A549 (cell line): ENCODE measurements at regions not wholly inside any gene's neighbourhood (a gene's known extent, or its start where the extent isn't known, plus 50 kb on each side); places are given as distances from the start of the nearest gene placed in this dataset.

Experiments
- ATAC-seq, 2 experiments: fragments of 200-7000 bp in 1 of 2; fragments of >200 bp in 1 of 2; cut with Nextera tagmentation in 1 of 2; cut with Tn5 transposase in 1 of 2; 3 replicates each; pipeline versions ENCODE4 v1.8.0 to v1.9.1; 2018 to 2020; ENCODE audit warnings: mild to moderate bottlenecking in 1 of 2, moderate library complexity in 1 of 2
- CTCF ChIA-PET: fragments of 300-600 bp; sonication (Branson Sonifier 250); formaldehyde crosslinking; extraction: SDS; loops from one replicate; lab custom pipeline; 2021; ENCODE audit warnings: antibody characterized with exemption, inconsistent platforms; lab: Yijun Ruan, JAX
- POLR2A ChIA-PET: fragments of 350-600 bp; formaldehyde crosslinking; extraction: SDS; loops from one replicate; lab custom pipeline; 2021; ENCODE audit warnings: antibody characterized with exemption, inconsistent platforms; lab: Yijun Ruan, JAX
- DNase-seq, 2 experiments: peaks; one replicate each; pipeline versions ENCODE4 v3.0.0 to v3.0.0-alpha.2; 2011 to 2016; ENCODE audit warnings: low read depth in 1 of 2, low spot score in 1 of 2
- FAIRE-seq: peaks from 2 replicates; lab custom pipeline; 2011; peaks lifted over from hg19 to GRCh38; lab: Jason Lieb, UNC
- H3K27ac ChIP-seq, 2 experiments: fragments of >200 bp; sonication (Bioruptor Twin); formaldehyde crosslinking; 3 replicates each; pipeline ENCODE4 v1.5.1; 2016 to 2017
- H3K4me1 ChIP-seq: fragments of >200 bp; sonication (Bioruptor Twin); formaldehyde crosslinking; 3 replicates; pipeline ENCODE4 v1.6.1; 2016
- H3K4me2 ChIP-seq: fragments of >200 bp; sonication (Bioruptor Twin); formaldehyde crosslinking; 3 replicates; pipeline ENCODE4 v1.6.1; 2016
- H3K4me3 ChIP-seq: fragments of >200 bp; sonication (Bioruptor Twin); formaldehyde crosslinking; 3 replicates; pipeline ENCODE4 v1.5.1; 2016
- H3K9me3 ChIP-seq: fragments of >200 bp; sonication (Bioruptor Twin); formaldehyde crosslinking; 3 replicates; pipeline ENCODE4 v1.6.1; 2016
- ATOH8 ChIP-seq: fragments of 250-450 bp; sonication (Bioruptor Pico); IDR thresholded peaks from 2 replicates; pipeline ENCODE4 v1.5.0; 2020; ENCODE audit warnings: low read depth, mild to moderate bottlenecking, moderate library complexity
- CBX2 ChIP-seq: fragments of 200-600 bp; sonication (generic); IDR thresholded peaks from 2 replicates; pipeline ENCODE4 v1.6.1; 2016; ENCODE audit warnings: low read depth, mild to moderate bottlenecking, borderline replicate concordance
- CHD4 ChIP-seq: fragments of 200-600 bp; sonication (generic); IDR thresholded peaks from 2 replicates; pipeline ENCODE4 v1.6.1; 2016; ENCODE audit warnings: antibody characterized with exemption, mild to moderate bottlenecking, borderline replicate concordance
- EHF ChIP-seq: fragments of 250-450 bp; sonication (Bioruptor Pico); IDR thresholded peaks from 2 replicates; pipeline ENCODE4 v1.5.0; 2020; ENCODE audit warnings: mild to moderate bottlenecking
- ELK1 ChIP-seq: fragments of 150-350 bp; IDR thresholded peaks from 2 replicates; pipeline ENCODE4 v1.6.1; 2014; ENCODE audit warnings: low read depth, mild to moderate bottlenecking, low read length
- ESRRA ChIP-seq: fragments of 150-350 bp; IDR thresholded peaks from 2 replicates; pipeline ENCODE4 v1.6.1; 2014; ENCODE audit warnings: mild to moderate bottlenecking, low read length, borderline replicate concordance
- HDAC2 ChIP-seq: fragments of 200-600 bp; sonication (generic); IDR thresholded peaks from 2 replicates; pipeline ENCODE4 v1.6.1; 2016
- HEYL ChIP-seq: fragments of 250-450 bp; sonication (Bioruptor Pico); IDR thresholded peaks from 2 replicates; pipeline ENCODE4 v1.8.0; 2021; ENCODE audit warnings: mild to moderate bottlenecking, moderate library complexity
- HOXA7 ChIP-seq: fragments of 250-450 bp; sonication (Bioruptor Pico); IDR thresholded peaks from 2 replicates; pipeline ENCODE4 v1.5.0; 2020; ENCODE audit warnings: mild to moderate bottlenecking, moderate library complexity
- HOXB5 ChIP-seq: fragments of 250-450 bp; sonication (Bioruptor Pico); IDR thresholded peaks from 2 replicates; pipeline ENCODE4 v1.5.0; 2020; ENCODE audit warnings: mild to moderate bottlenecking, moderate library complexity
- JUNB ChIP-seq: fragments of >200 bp; sonication (Bioruptor Twin); formaldehyde crosslinking; IDR thresholded peaks from 2 replicates; pipeline ENCODE4 v1.6.1; 2016
- KDM5A ChIP-seq: fragments of 200-600 bp; sonication (generic); IDR thresholded peaks from 2 replicates; pipeline ENCODE4 v1.6.1; 2016; ENCODE audit warnings: antibody characterized with exemption, mild to moderate bottlenecking
- MAX ChIP-seq: IDR thresholded peaks from 2 replicates; pipeline ENCODE4 v1.6.1; 2012
- NR3C1 ChIP-seq: fragments of >200 bp; sonication (Bioruptor Twin); formaldehyde crosslinking; IDR thresholded peaks from 3 replicates; pipeline ENCODE4 v1.6.1; 2017
- POLR2A ChIP-seq: IDR thresholded peaks from 2 replicates; pipeline ENCODE4 v1.6.1; 2012; ENCODE audit warnings: mild to moderate bottlenecking, low read length
- RCOR1 ChIP-seq: fragments of 150-350 bp; IDR thresholded peaks from 2 replicates; pipeline ENCODE4 v1.6.1; 2014; ENCODE audit warnings: antibody characterized with exemption, low read length, low read depth
- REST ChIP-seq: fragments of 200-600 bp; sonication (generic); IDR thresholded peaks from 2 replicates; pipeline ENCODE4 v1.6.1; 2016; ENCODE audit warnings: antibody characterized with exemption, mild to moderate bottlenecking, moderate library complexity
- SMC3 ChIP-seq: fragments of >200 bp; sonication (Bioruptor Twin); formaldehyde crosslinking; IDR thresholded peaks from 3 replicates; pipeline ENCODE4 v1.6.1; 2018; ENCODE audit warnings: inconsistent platforms
- SREBF2 ChIP-seq: fragments of 450-650 bp; IDR thresholded peaks from 2 replicates; pipeline ENCODE4 v1.6.1; 2014; ENCODE audit warnings: mild to moderate bottlenecking, moderate library complexity
- TP53 ChIP-seq: fragments of 250-450 bp; sonication (Bioruptor Pico); IDR thresholded peaks from 2 replicates; pipeline ENCODE4 v1.5.0; 2021; ENCODE audit warnings: mild to moderate bottlenecking, moderate library complexity
- ZFP36 ChIP-seq: fragments of 450-650 bp; IDR thresholded peaks from 2 replicates; pipeline ENCODE4 v1.6.1; 2014; ENCODE audit warnings: borderline replicate concordance; ENCODE audit not compliant: partially characterized antibody
- WGBS: methylation state at CpG from one replicate; pipeline ENCODE4 v1.1.6; 2017; ENCODE audit errors: missing lambda C conversion rate; 5-methylcytosine and 5-hydroxymethylcytosine counted together
- TF ChIP-seq, protein P1 (sequence below): fragments of >200 bp; sonication (Bioruptor Twin); formaldehyde crosslinking; IDR thresholded peaks from 3 replicates; pipeline ENCODE4 v1.6.1; 2016
- TF ChIP-seq, protein P2 (sequence below): IDR thresholded peaks from 2 replicates; pipeline ENCODE4 v1.6.1; 2012; ENCODE audit warnings: low read depth, borderline replicate concordance
- TF ChIP-seq, protein P3 (sequence below): fragments of 250-450 bp; sonication (Bioruptor Pico); IDR thresholded peaks from 2 replicates; pipeline ENCODE4 v1.5.0; 2021; ENCODE audit warnings: mild to moderate bottlenecking, moderate library complexity, borderline replicate concordance
- TF ChIP-seq, protein P4 (sequence below): fragments of >200 bp; sonication (Bioruptor Twin); formaldehyde crosslinking; IDR thresholded peaks from 3 replicates; pipeline ENCODE4 v1.5.1; 2016

GRCh38 chr12:42912367-42912766, 322.8 kb upstream of the PRICKLE1 start (continued):
- TF ChIP-seq ESRRA (no peak), CBX2 (no peak), HOXA7 (no peak), HDAC2 (no peak), HOXB5 (CRISPR knock-in tag) (no peak), HEYL (CRISPR knock-in tag) (no peak), SMC3 (no peak), NR3C1 (no peak)
- TF ChIP-seq, protein P1, sequence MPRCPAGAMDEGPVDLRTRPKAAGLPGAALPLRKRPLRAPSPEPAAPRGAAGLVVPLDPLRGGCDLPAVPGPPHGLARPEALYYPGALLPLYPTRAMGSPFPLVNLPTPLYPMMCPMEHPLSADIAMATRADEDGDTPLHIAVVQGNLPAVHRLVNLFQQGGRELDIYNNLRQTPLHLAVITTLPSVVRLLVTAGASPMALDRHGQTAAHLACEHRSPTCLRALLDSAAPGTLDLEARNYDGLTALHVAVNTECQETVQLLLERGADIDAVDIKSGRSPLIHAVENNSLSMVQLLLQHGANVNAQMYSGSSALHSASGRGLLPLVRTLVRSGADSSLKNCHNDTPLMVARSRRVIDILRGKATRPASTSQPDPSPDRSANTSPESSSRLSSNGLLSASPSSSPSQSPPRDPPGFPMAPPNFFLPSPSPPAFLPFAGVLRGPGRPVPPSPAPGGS = no peak

DNA sequence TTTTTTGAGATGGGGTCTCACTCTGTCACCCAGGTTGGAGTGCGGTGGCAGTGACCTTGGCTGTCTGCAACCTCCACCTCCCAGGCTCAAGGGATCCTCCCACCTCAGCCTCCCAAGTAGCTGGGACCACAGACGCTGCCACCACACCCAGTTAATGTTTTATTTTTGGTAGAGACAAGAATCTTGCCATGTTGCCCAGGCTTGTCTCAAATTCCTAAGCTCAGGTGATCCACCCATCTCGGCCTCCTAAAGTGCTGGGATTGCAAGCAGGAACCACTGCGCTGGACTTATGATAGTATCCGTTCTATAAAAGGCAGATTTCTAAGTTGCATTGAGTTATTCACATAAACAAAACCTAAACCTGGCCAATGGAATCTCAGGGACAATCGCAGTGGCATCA, 321.1 kb upstream of the PRICKLE1 start:
- Histone ChIP-seq H3K4me1 (peaks cover 4% of the 10 kb centered on the region; the same call in 2 of the 3 replicates), H3K27ac (no peak overlapping the region), H3K4me3 (no peak overlapping the region), H3K9me3 (no peaks in the 10 kb centered on the region; the same call in 2 of the 3 replicates), H3K4me2 (no peak overlapping the region)
- DNase-seq = no peak
- TF ChIP-seq CHD4 (no peak), ZFP36 (no peak), ESRRA (no peak), POLR2A (no peak), EHF (CRISPR knock-in tag) (no peak), REST (no peak), RCOR1 (no peak), HOXB5 (CRISPR knock-in tag) (no peak), TP53 (CRISPR knock-in tag) (no peak)
- TF ChIP-seq, protein P2, sequence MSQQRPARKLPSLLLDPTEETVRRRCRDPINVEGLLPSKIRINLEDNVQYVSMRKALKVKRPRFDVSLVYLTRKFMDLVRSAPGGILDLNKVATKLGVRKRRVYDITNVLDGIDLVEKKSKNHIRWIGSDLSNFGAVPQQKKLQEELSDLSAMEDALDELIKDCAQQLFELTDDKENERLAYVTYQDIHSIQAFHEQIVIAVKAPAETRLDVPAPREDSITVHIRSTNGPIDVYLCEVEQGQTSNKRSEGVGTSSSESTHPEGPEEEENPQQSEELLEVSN = no peak
- ChIA-PET POLR2A (no interaction called here), CTCF (no interaction called here)
- 15% methylated on average over 5 of the region's 6 CpGs for WGBS
- no peak for FAIRE-seq
- no peak for ATAC-seq

- H3K4me3 ChIP-seq = no peak overlapping the region
- no peak overlapping the region for H3K27ac ChIP-seq
- 44% methylated on average over 6 of the region's 6 CpGs for WGBS
- no peak for DNase-seq
- no peaks in the 10 kb centered on the region for H3K4me1 ChIP-seq
- no peak overlapping the region for H3K4me2 ChIP-seq
- no peak for FAIRE-seq
- ChIA-PET CTCF (no interaction called here), POLR2A (no interaction called here)
- no peak for ATAC-seq
- H3K9me3 ChIP-seq = no peaks in the 10 kb centered on the region; the same call in 2 of the 3 replicates
- TF ChIP-seq TP53 (CRISPR knock-in tag) (no peak), SMC3 (no peak), HOXB5 (CRISPR knock-in tag) (no peak), ELK1 (no peak), ATOH8 (CRISPR knock-in tag) (no peak), MAX (no peak), JUNB (no peak), HOXA7 (no peak), HDAC2 (no peak), KDM5A (no peak), SREBF2 (no peak)
- TF ChIP-seq, protein P3, sequence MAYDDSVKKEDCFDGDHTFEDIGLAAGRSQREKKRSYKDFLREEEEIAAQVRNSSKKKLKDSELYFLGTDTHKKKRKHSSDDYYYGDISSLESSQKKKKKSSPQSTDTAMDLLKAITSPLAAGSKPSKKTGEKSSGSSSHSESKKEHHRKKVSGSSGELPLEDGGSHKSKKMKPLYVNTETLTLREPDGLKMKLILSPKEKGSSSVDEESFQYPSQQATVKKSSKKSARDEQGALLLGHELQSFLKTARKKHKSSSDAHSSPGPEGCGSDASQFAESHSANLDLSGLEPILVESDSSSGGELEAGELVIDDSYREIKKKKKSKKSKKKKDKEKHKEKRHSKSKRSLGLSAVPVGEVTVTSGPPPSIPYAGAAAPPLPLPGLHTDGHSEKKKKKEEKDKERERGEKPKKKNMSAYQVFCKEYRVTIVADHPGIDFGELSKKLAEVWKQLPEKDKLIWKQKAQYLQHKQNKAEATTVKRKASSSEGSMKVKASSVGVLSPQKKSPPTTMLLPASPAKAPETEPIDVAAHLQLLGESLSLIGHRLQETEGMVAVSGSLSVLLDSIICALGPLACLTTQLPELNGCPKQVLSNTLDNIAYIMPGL (CRISPR knock-in tag) = no peak
- TF ChIP-seq, protein P4, sequence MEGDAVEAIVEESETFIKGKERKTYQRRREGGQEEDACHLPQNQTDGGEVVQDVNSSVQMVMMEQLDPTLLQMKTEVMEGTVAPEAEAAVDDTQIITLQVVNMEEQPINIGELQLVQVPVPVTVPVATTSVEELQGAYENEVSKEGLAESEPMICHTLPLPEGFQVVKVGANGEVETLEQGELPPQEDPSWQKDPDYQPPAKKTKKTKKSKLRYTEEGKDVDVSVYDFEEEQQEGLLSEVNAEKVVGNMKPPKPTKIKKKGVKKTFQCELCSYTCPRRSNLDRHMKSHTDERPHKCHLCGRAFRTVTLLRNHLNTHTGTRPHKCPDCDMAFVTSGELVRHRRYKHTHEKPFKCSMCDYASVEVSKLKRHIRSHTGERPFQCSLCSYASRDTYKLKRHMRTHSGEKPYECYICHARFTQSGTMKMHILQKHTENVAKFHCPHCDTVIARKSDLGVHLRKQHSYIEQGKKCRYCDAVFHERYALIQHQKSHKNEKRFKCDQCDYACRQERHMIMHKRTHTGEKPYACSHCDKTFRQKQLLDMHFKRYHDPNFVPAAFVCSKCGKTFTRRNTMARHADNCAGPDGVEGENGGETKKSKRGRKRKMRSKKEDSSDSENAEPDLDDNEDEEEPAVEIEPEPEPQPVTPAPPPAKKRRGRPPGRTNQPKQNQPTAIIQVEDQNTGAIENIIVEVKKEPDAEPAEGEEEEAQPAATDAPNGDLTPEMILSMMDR = no peak
Measured at GRCh38 chr12:42908712-42909111, 319.2 kb upstream of the PRICKLE1 start.
